Right ventricle myocardium inferior (tissue), 1 donor: ENCODE measurements at regions not wholly inside any gene's neighbourhood (a gene's known extent, or its start where the extent isn't known, plus 50 kb on each side); places are given as distances from the start of the nearest gene placed in this dataset.
A peak's percentile ranks its signal among the peaks of the same experiment; 100 is the strongest.

Source experiments
- ATAC-seq: fragments of 200-7000 bp; cut with Tn5 transposase; one replicate; pipeline ENCODE4 v1.9.1; 2020; ENCODE audit warnings: mild to moderate bottlenecking, moderate library complexity
- DNase-seq: peaks from one replicate; pipeline ENCODE4 v3.0.0; 2021; ENCODE audit errors: missing footprints
- intact Hi-C: fragments of 100-400 bp; cut with DNase I; formaldehyde crosslinking; loops from one replicate; pipeline ENCODE4 v1.11.0; 2022
- donor health status: DM: no; HTN: yes; CAD: no; lungs with severe emphysema.

DNA sequence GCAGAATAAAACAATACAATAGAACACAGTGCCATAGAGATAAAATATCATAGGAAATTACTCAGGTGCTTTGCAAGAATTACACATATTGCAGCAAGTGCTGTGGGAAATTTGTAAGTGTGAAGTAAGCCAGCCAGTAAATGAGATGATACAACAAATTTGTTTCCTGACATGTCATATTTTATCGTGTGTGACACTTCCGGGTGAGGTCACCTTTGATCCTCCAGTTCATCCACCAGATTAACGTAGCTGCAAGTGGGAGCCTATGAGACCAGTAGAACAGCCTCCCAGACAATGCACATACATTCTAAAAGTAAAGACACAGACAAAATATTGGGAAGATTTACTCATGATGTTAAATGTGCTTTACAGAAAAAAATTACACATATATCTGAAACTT is 72.2 kb downstream of the PRDM9 start:
- ATAC-seq (no peak), DNase-seq (no peak)
- intact Hi-C loops: no loop called here

- ATAC-seq (no peak), DNase-seq (no peak)
- intact Hi-C loops: no loop called here
Observed at GRCh38 chr5:23583081-23583480, 75.7 kb downstream of the PRDM9 start.

DNA sequence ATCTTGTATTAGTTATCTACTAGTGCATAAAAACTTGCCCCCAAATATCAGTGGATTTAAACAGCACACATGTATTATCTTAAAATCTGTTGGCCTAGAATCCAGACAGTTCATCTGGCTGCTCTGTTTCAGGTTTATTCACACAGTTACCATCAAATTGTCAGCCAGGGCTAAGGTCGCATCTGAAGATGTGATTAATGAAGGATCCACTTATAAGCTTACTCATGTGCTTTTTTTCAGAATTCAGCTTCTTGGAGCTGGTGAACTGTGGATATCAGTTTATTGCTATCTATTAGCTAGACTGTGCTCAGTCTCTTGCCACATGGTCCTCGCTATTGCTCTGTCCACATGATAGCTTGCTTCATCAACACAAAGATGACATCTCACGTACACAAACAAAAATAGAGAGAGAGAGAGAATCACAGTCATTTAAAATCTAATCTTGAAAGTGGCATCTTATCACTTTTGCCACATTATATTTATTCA is 81.5 kb downstream of the PRDM9 start:
- no peak for DNase-seq
- ATAC-seq: no peak
- intact Hi-C loops: no loop called here

- intact Hi-C loops: no loop called here
- DNase-seq (no peak), ATAC-seq (no peak)
Observed at GRCh38 chr5:23591250-23591649, 83.8 kb downstream of the PRDM9 start.

DNA sequence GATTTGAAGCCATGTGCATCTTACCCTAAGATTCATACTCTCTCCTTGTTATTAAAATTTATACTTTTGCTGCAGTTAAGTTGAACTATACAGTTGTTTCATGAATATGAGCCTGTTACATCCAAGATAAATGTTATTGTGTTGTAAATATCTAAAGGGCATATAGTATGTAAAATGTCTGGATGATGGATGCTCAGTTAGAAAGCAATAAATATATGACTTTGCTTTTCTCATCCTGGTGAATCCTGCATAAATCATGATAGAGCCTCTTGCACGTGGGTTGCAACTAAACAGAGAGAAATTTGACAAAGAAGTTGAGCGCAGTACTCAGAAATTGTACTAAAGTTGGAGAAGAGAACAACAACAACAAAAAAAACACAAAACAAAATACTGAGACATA is 99.5 kb downstream of the PRDM9 start:
- intact Hi-C loops: no loop called here
- no peak for ATAC-seq
- DNase-seq: no peak

- intact Hi-C loops: no loop called here
- DNase-seq (no peak), ATAC-seq (no peak)
Observed at GRCh38 chr5:23612701-23613100, 105.3 kb downstream of the PRDM9 start.

DNA sequence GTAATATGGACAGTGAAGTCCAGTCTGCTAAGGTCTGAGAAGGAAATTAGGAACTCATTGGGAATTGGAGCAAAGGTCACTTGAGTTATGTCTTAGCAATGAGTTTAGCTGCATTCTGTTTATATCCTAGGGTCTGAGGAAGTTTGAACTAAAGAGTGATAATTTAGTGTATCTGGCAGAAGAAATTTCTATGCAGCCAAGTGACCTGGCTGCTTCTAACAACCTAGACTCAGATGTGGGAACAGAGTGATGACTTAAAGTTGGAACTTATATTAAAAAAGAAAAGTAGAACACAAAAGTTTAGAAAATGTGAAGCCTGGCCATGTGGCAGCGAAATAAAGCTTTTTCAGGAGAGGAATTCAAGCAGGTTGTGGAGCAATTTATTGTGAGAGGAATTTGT is 106.2 kb downstream of the PRDM9 start:
- intact Hi-C loops: no loop called here

GRCh38 chr5:23614422-23614821 is 107.0 kb downstream of the PRDM9 start:
- intact Hi-C loops: no loop called here
- DNase-seq (no peak), ATAC-seq (no peak)

More for the DNA sequence above, 106.2 kb downstream of the PRDM9 start:
- DNase-seq (no peak), ATAC-seq (no peak)

DNA sequence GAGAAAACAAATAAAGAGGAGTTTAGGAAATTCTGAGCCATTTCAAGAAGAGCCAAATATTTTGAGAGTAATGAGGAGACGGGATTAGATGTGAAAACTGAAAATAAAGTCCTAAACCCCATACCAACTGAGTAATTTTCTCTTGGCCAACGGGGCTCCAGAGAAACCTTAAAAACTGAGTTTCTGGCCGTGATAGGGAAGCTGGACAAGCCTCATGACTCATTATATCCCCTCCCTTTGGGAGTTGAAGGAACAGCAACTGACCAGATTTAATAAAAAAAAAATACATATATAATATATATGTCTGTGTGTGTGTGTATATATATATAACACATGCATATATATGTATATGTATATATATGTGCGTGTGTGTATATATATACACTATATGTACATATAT is 119.6 kb downstream of the PRDM9 start:
- intact Hi-C loops: no loop called here
- ATAC-seq: no peak
- DNase-seq: no peak

- no peak for ATAC-seq
- no peak for DNase-seq
- intact Hi-C loops: no loop called here
Observed at GRCh38 chr5:23627976-23628375, 120.6 kb downstream of the PRDM9 start.

DNA sequence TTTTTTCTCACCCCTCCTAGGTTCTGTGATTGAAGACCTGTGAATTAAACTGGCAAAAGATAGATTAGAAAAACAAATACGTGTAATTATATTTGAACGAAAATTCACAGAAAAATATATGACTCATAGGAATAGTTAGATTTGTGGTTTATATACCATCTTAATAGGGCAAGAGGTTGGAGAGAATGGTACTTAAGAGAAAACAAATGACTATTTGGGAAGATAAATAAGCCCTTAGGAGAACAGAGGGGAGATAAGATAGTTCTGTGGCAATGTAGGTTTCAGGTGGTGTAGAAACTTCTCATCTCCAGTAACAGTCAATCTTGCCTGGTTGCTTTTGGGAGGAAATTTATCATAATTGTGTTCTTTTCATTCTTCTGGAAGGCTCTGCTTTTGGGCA is 122.0 kb downstream of the PRDM9 start:
- DNase-seq: no peak
- intact Hi-C loops: no loop called here
- ATAC-seq: no peak

DNA sequence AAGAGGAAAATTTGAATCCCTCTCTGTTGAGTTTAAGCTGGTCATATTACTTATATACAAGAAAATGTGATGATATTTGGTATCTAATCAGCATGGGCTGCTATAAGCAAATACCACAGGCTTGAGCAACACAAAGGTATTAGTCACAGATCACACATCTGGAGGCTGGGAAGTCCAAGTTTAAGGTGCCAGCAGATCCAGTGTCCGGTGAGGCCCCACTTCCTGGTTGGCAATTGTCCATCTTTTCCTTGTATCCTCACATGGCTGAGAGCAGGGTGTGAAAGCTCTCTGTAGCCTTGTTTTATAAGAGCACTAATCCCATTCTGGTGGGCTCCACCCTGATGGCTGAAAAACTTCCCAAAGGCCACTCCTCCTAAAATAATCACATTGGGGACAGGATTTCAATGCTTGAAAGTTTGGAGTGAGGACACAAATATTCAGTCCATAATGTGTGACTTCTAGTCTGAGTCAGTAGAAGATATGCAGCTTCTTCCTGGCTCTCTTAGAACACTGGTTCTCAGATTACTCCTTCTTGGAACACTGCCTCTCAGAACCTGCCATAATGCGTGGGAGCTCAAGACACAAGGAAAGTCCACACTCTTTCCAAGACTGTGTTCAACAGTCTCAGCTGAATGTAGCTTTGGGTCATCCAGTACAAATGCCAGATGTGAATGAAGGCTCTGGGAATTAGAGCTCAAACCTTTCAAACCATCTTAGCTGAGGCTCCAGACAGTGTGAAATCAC is 124.1 kb downstream of the PRDM9 start:
- ATAC-seq (peak; percentile 85), DNase-seq (no peak)
- intact Hi-C loops: no loop called here

GRCh38 chr5:23635938-23636337 is 128.5 kb downstream of the PRDM9 start:
- DNase-seq: no peak
- intact Hi-C loops: no loop called here
- ATAC-seq: no peak

DNA sequence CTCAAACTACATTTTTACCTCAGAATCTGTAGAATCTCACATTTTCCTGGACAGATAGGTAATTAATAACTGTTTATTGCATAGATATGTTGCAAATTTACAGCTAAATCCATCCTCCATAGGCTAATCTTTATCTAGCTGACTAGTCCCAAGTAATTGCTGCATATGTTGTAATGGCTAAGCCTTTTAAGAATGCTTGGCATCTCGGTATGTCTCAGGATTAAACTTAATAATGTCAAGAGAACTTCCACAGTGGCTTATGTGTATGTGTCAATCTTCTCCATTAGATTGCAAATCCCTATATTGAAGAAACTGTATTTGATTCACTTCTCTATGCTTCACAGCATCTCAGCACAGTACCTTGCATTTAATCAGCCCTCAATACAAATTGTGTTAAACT is 131.9 kb downstream of the PRDM9 start:
- intact Hi-C loops: no loop called here
- DNase-seq (no peak), ATAC-seq (no peak)

GRCh38 chr5:23648656-23649055 is 141.2 kb downstream of the PRDM9 start:
- DNase-seq (no peak), ATAC-seq (no peak)
- intact Hi-C loops: no loop called here

DNA sequence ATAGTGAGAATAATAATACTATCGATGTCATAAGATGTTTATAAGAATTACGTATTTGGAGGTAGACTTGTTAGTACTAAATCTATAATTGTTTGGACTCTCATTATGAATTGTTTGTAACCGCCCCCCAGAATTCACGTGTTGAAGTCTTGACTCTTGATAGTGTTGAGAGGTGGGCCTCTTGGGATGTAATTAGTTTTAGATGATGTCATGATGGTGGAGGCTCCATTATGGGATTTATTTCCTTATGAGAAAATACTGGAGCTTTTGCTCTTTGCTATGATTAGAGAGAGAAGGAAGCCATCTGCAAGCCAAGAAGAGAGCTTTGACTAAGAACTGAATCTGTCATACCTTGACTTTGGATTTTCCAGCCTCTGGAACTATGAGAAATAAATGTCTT is 142.2 kb downstream of the PRDM9 start:
- intact Hi-C loops: no loop called here
- DNase-seq (no peak), ATAC-seq (no peak)

DNA sequence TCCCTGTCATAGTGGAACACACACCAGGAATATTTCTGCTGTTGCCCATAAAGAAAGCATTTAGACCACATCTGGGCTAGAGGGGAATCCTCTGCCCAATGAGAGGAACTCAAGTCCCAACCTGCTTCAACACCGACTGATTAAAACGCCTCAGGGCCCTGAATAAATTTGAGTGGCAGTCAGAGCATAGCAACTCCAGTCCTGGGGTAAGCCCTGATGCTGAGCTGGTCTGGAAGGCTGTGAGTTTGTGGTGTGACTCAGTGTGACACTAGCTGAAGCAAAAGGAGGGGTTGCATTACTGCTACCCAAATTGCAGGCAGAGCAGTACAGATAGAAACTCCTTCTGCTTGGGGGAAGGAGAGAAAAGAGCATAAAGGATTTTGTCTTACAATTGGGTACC is 148.3 kb downstream of the PRDM9 start:
- no peak for DNase-seq
- ATAC-seq: no peak
- intact Hi-C loops: no loop called here

GRCh38 chr5:23675456-23675855 is 168.0 kb downstream of the PRDM9 start:
- DNase-seq (peak; percentile 35), ATAC-seq (no peak)
- intact Hi-C loops: no loop called here

DNA sequence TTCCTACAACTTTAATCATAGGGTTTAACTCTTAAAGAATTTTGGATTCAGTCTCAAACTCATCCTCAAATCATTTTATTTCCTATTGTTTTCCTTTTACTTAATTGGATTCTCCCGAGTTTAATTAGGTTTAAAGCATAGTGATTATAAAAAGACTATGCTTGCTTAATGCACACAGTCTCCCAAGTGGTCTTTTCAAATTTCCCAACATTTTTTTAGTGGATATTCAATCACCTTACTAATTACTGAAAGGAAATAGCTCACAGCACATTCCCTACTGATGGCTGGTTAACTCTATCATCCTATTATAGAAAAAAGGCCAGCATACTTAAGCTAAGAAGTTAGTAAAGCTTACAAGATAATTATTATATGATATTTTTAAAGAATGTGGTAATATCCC is 170.6 kb downstream of the PRDM9 start:
- ATAC-seq: no peak
- DNase-seq: no peak
- intact Hi-C loops: no loop called here

DNA sequence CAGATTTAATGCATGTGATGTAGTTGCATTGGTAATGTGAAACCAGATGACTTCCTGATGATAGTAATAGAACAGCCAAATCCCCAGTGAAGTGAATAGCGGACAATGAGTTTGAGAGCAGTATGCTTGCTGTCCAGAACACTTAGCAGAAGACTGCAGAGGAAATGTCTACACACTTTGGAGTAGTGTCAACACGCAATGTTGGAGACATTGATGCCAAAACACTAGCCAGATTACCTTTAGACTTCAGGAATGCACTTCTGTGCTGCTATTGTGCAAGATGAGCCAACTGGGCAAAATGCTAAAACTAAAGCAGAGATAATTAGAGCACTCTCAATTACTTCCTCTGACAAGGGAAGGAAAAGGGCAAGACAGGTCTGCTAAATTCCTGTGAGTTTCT is 176.7 kb downstream of the PRDM9 start:
- no peak for DNase-seq
- intact Hi-C loops: no loop called here
- no peak for ATAC-seq
